NCI-H446 (cell line): ENCODE measurements at regions not wholly inside any gene's neighbourhood (a gene's known extent, or its start where the extent isn't known, plus 50 kb on each side); places are given as distances from the start of the nearest gene placed in this dataset.

Source experiments
- DNase-seq, 2 experiments: peaks; one replicate each; lab custom pipeline; 2025; lab: John Stamatoyannopoulos, UW

DNA sequence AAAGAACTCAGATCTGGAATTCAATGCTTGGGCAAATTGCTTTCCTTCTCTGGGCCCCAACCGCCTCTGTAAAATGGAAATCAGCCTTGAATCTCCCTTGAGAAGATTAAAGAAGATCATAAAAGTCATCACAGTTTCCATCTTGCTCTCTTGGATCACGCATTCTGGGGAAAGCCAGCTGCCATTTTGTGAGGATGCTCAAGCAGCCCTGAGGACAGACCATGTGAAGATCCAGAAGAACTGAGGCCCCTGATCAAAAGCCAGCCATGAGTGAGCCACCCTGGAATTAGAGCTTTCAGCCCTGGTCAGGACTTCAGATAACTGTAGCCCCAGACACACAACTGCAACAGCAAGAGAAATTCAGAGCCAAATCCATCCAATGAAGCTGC is 229.3 kb downstream of the MN1 start:
- DNase-seq = no peak

DNA sequence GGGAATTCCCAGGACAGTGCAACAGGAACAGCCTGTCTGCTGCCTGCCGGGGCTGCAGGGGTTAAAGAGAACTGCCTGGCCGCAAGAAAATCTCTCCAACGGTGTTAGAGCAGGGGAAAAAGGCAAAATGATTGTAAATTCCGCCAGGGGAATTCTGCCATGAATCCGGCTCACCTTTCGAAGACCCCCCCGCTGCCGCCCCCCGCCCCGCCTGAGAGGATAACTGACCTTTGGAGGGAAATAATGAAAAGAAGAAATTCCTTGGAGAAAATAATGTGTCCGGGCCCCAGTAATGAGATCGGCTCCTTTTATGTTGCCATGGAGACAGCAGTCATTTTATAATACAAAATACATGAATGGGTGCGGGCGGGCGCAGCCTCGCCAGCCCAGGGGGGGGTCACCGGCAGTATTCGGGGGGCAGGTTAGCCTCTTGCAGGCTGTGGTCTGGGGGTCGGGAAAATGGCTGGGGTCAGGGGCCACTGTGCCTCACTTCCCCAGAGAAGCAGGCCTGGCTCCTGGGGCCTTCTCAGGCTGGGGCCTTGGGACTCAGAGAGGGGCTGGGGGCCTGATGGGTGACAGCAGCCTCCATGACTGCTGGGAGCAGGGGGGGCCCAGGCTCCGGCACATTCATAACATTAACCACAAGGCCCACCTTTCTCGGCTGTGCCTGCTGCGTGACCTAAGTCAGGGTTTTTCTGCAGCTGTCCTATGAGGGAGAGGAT is 228.1 kb downstream of the MN1 start:
- no peak for DNase-seq

DNA sequence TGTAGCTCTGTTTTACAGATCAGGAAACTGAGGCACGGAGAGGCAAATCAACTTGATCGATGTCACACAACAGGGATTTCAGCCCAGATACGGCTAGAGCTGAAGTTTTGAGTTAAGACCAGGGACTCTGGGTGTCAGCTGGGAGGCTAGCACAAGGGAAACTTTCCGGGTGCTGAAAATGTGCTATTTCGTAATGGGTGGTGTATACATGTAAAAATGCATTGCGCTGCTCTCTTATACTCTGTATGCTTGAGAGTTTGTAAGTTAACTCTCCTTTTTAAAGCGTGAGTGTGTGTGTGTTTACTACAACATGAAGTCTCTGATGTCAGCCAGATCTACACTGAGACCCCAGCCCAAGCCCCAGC is 227.6 kb downstream of the MN1 start:
- DNase-seq = no peak

DNA sequence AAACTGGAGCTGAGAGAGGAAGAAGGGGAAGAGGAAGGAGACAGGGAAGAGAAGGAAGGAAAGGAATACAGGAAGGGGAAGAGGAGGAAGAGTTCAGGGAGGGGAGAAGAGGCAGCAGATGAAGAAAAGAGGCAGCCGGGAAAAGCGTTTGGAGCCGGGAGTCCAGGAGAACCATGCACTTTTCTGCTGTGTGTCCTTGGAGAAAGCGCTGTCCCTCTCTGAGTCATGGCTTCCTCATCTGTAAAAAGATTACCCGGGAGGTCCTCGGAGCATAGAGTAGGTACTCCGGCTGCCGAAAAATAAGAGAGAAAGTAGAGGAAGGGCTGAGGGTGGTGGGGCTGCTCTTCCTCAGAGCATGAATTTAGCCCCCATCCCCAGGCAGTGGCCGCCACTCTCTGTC is 226.9 kb downstream of the MN1 start:
- no peak for DNase-seq

DNA sequence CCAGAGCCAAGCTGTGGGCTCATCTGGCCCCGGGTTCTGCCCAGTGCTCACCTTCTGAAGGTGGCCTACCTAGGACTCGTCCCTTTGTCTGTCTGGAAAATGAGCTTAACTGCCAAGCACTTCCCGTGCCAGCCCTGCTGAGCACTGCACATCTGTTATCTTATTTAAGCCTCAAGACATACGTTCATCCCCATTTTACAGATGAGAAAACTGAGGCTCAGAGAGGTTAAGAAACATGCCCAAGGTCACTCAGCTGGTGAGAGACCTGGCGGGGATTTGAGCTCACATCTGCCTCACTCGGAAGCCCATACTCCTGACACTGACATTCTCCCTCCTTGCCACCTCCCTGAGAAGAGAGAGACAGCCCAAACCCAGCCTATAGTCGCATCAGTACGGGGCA is 226.2 kb downstream of the MN1 start:
- no peak for DNase-seq

DNA sequence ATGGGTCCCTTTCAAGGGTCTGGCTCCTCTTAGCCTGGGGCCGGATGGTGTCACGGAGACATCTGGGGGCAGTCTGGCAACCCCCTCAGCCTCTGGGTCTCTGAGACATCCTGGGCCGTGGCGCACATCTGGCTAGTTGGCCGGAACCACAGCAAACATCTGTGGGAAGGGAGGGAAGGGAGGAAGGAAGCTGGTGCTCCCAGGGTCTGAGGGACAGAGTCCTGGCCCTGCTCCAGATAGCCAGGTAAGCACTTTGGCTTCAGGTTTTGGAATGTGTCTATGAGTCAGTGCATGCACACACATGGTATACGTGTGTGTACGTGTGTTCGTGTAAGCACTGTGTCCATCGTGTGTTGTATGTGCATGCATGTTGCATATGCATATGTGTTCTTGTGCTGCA is 225.1 kb downstream of the MN1 start:
- no peak for DNase-seq

DNA sequence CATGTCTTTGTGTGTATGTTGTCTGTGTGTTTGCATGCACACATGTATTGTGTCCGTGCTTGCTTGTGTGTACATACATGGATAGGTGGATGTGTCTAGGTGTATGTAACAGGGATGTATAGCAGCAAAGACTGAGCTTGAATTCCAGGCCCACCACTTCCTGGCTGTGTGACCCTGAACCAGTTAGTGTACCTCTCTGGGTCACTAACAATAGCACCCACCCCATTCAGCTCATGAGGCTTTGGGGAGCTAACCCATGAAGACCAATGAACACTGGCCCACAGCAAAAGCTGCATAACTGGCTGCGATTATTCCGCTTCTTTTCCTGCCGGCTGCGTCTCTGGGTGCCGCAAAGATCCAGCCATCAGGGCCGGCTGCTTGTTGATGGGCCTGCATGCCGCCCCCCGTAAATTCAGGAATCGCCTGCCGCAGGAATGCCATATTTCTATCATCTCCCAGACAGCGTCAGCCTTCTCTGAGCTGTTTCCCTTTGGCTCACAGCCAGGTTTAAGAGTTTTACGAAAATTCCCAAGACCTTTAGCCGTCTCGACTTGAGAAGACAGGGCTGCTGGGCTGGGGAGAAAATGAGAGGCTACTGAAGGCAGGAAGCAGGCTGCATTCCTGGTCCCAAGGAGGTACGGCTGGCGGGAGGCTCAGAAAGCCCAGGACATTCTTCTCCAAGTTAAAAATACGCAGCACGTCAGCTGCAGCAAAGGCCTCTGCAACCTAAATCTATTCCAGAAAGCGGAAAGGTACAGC is 224.6 kb downstream of the MN1 start:
- no peak for DNase-seq

DNA sequence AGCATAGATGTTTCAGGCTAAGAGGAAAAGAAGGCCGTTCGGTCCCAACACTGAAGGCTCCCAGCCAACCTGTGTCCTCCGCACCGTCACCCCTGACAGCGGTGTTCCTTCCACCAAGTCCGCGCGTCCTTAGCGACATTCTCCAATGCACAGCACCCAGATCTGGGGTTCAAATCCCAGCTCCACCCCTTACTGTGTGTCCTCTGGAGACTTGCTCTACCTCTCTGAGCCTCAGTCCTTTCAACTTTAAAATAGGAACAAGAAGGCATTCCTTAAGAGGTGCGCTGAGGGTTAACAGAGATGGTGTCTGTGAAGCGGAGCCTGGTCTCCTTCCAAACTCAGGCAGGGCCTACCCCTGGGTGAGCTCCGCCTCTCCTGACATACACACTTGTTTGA is 224.0 kb downstream of the MN1 start:
- no peak for DNase-seq

DNA sequence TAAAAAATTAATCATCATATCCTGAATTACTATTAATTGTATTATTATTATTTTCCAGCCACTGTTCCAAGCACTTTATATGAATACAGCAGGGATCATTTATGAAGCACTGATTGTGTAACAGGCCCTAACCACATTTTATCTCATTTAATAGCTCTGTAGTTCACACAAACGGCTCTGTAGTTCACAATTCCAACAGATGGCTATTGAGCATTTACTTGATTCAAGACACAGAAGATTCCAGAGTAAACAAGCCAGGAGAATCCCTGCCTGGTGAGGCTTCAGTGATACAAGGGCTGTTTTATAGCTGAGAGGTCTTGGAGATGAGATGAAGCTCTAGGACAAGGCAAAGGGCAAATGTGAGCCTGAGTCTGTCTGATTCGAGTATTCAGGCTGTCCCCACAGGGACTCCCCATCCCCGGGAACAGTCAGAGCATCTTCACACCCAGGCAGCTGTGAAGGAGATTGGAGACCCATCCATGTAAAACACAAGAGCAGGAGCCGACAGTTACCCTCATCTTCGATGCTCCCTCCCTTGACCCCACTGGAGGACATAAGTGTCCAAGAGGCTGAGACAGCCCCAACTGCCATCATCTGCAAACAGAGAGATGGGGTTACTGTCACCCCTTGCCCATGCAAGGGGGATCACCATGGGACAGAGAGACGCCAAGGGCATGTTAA is 222.5 kb downstream of the MN1 start:
- DNase-seq = no peak

DNA sequence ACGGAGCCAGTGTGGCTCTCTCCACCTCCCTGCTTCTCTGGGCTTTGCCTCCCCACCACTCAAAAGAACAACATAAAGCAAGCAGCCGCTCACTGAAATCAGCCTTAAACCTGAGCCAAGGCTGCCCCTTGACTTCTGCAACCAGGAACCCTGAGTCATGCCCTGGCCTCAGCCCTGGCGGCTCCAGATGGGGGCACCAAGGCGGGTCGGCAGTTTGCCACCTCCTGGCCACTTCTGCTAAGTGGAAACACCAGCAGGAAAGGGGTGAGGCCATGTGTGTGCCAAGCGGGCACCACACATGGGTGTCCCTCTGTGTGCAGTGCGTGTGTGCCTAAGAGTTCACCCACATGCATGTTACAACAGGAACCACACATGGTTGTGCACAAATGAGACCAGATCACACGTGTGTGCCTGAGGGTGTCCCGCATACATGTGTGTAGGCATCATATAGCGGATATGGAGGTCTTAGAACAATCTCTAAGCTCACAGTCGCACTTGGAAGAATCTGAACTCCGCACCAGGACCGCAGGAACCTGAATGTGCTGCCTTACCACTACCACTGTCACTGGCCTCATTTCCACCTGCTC is 221.2 kb downstream of the MN1 start:
- DNase-seq = peak in 1 of 2 experiments; percentile 45

DNA sequence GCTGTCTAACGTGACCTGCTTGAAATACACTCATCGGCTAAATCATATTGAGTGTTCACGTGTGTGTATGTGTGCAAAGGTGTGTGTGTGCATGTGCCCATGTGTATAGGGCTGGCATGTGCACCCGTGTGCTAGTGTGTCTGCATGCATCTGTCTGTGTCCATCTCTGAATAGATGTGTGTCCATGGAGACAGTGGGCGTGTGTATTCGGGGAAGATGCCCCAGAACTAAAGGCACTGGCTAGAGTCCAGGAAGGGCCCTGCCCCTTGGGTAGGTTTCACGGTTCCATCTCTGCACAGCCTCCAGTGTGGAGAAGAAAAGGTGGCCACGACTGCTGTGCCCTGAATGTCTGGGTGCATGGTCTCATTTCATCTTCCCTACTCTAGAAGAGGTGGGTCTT is 220.3 kb downstream of the MN1 start:
- no peak for DNase-seq

DNA sequence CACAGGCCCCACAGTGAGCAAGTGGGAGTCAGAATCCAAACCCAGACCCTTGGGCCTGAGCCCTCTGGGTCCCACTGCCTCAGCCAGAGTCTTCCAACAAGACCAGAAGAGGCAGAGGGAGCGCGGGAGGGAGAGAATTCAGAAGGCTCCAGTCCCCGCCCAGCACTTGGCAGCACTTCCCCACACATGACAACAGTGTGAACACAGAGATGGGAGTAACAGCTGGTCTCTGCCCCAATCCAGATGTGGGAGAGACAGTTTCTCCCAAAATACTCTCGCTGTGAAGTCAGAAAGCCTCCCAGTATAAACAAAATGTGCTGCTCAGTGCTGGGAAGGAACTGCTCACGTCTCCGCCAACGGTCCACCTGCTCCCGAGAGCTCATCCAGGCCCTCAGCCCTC is 219.9 kb downstream of the MN1 start:
- no peak for DNase-seq

DNA sequence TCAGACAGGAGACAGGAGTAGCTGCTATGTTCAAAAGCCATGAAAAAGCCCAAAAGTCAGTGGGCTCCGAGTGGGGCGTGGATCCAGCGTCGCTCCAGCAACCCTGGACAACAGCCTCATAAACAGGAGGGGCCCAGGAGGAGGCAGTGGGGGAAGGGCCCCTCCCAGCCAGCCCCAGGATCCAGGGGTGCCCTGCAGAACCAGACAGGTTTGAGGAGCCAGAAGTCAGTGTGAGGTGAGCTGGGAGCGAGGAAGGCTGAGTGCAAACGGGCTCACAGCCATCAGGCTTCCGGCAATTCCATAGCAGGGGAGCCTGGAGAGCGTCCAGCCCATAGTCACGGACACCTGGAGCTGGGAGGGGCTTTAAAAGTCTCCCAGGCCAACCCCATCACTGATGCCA is 217.7 kb downstream of the MN1 start:
- DNase-seq = peak in 1 of 2 experiments; percentile 29

DNA sequence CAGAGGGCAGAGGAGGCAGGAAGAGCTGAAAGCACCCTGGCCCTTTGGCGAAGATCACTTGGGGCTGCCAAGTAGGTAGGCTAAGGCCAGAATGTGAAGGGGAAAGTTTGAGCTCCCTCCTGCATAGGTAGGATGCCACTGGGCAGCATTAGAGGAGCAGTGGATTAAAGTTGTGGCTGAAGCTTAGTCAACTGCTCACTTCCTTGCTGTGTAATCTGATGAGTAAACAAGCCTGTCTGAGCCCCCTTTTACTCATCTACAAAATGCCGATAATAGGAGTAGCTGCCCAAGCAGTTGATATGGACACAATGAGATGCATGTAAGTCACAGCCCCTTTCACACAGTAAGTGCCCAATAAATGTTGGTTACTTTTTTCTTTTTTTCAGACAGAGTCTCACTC is 216.4 kb downstream of the MN1 start:
- DNase-seq = no peak

DNA sequence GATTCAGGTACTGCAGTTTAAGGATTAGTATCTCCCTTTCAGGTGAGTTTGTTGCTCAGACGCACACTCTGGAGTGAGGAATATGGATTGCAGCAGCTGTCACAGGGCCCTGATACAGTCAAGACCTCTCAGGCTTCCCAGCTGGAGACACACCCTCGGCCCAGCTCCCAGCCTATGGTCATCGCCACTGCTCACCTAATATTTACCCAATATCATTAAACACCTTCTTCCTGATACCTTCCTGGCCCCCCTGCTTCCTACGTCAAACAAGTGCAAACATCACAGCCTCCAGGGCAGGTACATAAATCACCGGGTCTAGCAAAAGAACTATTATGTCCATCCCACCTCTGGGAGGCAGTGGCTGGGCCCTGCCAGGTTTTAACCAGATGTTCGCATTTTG is 213.3 kb downstream of the MN1 start:
- no peak for DNase-seq

DNA sequence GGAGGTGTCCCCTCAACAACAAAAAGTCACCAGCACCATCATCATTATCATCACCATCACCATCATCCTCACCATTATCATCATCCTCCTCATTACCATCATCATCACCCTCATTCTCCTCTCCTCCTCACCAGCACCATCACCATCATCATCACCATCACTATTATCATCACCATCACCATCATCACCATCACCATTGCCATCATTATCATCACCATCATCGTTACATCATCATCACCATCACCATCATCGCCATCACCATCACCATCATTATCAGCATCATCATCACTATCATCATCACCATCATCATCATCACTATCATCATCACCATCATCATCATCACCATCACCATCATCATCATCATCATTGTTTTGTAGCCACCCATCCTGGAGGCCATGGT is 212.6 kb downstream of the MN1 start:
- DNase-seq = no peak

DNA sequence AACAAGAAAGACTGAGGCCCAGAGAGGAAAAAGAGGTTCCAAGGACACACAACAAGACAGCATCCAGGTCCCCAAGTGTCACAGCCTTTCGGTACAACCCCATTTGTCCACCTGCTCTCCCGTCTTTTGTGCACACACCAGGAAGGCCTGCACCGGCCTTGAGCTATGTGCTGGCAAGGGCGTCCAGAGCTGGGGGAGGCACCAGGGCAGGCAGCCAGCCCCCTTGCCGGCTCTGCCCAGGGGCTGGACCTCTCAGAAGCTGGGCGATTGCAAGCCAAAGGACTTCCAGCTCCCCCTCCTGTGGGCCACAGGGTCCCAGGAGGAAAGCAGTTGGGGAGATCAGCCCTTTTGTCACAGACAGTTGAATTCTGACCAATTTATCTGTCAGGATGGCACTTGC is 210.5 kb downstream of the MN1 start:
- no peak for DNase-seq

DNA sequence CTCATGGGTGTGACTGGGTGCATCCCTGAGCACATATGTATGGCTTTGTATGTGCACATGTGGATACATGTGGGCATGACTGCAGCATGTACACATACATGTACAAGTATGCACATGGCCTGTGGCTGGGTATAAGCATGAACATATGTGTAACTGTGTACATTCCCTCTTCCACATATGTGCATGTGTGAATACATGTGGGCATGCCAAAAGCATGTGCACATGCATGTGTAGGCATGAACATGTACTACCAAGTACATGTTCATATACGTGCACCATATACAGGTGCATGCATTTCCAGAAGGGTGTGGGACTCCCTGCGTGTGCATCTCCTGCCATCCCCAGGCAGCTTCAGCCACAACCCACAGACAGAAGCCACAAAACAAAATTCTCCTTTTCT is 208.2 kb downstream of the MN1 start:
- DNase-seq = no peak

DNA sequence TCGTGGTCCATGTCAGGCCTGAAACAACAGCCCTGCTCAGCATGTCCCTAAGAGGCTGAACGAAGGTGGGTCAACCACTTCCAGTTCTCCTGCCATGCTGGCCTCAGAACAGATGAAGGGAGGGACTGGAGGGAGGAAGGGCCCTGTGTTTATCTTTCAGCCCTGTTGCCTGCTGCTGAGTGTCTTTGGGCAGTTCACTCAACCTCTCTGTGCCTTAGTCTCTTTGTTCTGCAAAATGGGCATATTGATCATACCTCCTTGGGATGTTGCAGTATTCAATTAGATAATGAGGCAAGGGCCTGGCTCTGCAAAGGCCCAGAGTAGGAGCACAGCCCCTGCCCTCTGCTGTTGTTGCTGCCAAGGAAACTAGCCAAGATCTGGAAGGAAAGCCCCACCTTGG is 207.5 kb downstream of the MN1 start:
- no peak for DNase-seq

DNA sequence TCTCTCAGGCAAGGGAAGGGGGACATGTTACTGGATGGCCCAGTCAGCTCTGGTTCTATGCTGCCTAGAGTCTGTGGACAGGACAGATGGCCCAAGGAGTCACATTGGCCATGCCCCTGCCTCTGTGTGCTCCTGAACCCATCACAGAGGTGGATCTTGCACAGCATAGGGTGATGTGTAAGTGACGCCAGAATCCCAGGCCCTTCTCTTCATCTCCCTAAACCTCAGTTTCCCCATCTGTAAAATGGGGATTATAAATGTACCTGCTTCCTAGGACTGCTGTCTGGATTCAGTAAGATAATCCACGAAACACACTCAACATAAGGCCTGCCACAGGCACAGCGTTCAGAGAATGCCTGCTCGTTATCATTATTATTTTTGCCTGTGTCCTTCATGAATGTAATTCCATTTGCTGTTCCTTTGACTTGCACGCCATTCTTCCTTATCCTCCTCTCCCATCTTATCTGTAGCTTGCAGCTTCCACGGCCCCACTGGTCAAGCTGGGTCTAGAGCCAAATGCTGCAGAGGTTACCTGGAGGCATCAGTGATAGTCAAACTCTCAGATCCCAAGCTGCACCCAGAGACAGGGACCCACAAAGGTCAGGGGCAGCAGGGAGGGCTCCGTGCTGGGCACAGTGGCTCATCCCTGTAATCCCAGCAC is 207.0 kb downstream of the MN1 start:
- no peak for DNase-seq

DNA sequence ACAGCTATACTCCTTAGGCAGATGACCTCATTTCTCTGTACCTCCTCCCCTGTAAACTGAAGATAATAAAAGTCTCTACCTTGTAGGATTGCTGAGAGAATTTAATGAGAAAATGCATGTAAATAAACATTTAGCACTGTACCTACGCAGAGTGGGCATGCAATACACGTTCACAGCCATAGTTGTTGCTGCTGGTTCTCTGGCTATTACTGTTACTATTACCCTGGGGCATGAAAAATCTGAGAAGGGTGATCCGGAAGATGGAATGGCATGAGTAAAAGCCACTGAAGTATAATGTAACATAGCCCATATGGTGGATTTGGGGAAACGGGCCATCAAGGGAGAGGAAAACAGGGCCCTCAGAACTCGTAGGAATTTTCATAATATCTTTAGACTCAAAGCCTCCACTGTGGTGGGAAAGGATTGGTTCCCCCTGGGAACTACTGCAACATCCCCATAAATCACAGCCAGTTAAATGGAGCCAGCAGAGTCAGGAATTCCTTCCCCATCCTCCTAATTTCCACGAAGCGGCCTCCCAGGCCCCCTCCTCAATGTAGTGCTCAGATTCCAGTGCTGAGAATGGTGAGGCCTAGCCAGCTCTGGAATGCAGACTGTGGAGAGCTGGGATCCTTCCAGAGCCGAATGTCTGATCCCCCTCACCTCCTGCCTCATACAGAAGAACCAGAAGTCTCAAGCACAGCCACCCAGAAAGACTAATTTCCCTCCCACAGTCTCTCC is 205.3 kb downstream of the MN1 start:
- no peak for DNase-seq
